Right ventricle myocardium superior (tissue), 1 donor: ENCODE measurements at regions not wholly inside any gene's neighbourhood (a gene's known extent, or its start where the extent isn't known, plus 50 kb on each side); places are given as distances from the start of the nearest gene placed in this dataset.

ENCODE experiments used
- ATAC-seq: fragments of 200-7000 bp; cut with Tn5 transposase; one replicate; pipeline ENCODE4 v1.9.1; 2020; ENCODE audit warnings: mild to moderate bottlenecking; ENCODE audit not compliant: poor library complexity
- DNase-seq: peaks from one replicate; pipeline ENCODE4 v3.0.0-alpha.2; 2020
- intact Hi-C: fragments of 100-400 bp; cut with DNase I; formaldehyde crosslinking; loops from one replicate; pipeline ENCODE4 v1.11.2; 2022
- donor health status: DM: no; HTN: yes; CAD: no; lungs with severe emphysema.

- ATAC-seq (no peak), DNase-seq (no peak)
- intact Hi-C loops: no loop called here
These were observed 534.2 kb upstream of the PLXNA2 start for GRCh38 chr1:208778417-208778816.

- intact Hi-C loops: no loop called here
- DNase-seq (no peak), ATAC-seq (no peak)
These were observed 537.3 kb upstream of the PLXNA2 start for GRCh38 chr1:208781391-208782045.

DNA sequence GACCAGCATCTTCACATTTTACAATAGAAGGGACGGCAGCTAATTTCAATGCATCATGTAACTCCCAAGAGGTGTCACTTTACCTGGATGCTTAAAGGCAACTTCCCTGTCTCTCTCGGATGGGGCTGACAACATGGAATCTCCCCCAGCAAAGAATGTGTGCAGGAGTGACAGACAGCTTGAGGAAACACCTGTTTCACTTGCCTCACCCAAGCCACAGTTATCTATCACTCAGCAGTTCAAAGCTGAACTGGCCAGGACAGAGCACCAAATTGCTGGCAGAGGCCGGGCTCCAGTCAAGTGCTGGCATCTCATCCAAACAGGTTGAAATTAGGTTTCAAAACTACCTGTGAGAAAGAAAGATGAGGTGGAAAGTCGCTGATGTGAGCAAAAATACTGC is 538.0 kb upstream of the PLXNA2 start:
- intact Hi-C loops: no loop called here
- ATAC-seq (no peak), DNase-seq (no peak)

DNA sequence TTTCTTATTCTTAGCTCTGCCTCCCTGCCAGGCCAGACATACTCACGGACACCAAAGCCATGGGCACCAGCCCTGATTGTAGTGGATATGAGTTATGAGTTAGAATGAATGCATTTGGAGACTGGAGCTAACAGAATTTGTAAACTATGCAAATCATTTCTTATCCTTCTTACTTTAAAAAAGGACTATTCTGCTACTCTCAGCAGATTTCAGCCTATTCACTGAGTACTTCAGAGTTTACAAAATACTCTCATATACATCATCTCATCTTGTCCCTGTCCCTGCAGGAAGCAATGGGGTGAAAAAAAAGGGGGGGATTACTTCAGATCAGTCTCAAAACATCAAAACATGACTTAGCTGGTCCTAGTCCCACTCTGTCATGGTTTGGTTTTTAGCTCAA is 541.4 kb upstream of the PLXNA2 start:
- ATAC-seq (no peak), DNase-seq (no peak)
- intact Hi-C loops: no loop called here

DNA sequence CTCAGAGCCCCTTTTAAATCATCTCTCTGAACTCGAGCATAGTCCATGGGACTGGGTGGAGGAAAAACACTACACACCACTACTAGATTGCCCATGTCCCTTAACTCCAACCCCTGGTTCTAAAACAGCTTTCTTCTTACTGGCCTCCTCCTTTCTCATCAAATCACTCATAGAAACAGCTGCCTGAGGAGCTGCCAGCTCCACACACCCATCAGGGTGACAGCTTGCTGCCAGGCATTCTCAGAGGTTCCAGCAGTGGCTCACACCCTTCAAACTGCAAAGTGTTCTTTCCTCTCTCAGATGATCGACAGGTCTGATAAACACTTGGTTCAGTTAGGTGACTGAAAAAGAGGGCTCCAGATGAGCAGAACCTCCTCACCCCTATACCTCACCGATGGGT is 543.0 kb upstream of the PLXNA2 start:
- no peak for ATAC-seq
- intact Hi-C loops: no loop called here
- DNase-seq: no peak

- ATAC-seq: no peak
- intact Hi-C loops: no loop called here
These were observed 543.9 kb upstream of the PLXNA2 start for GRCh38 chr1:208788013-208788540.

GRCh38 chr1:208791456-208791855 is 547.3 kb upstream of the PLXNA2 start:
- intact Hi-C loops: no loop called here
- DNase-seq: no peak
- ATAC-seq: no peak

More at GRCh38 chr1:208788013-208788540, 543.9 kb upstream of the PLXNA2 start:
- DNase-seq: no peak

- no peak for DNase-seq
- intact Hi-C loops: no loop called here
- no peak for ATAC-seq
These were observed 549.7 kb upstream of the PLXNA2 start for GRCh38 chr1:208793861-208794345.

GRCh38 chr1:208799186-208799585 is 555.0 kb upstream of the PLXNA2 start:
- DNase-seq (no peak), ATAC-seq (no peak)
- intact Hi-C loops: no loop called here

DNA sequence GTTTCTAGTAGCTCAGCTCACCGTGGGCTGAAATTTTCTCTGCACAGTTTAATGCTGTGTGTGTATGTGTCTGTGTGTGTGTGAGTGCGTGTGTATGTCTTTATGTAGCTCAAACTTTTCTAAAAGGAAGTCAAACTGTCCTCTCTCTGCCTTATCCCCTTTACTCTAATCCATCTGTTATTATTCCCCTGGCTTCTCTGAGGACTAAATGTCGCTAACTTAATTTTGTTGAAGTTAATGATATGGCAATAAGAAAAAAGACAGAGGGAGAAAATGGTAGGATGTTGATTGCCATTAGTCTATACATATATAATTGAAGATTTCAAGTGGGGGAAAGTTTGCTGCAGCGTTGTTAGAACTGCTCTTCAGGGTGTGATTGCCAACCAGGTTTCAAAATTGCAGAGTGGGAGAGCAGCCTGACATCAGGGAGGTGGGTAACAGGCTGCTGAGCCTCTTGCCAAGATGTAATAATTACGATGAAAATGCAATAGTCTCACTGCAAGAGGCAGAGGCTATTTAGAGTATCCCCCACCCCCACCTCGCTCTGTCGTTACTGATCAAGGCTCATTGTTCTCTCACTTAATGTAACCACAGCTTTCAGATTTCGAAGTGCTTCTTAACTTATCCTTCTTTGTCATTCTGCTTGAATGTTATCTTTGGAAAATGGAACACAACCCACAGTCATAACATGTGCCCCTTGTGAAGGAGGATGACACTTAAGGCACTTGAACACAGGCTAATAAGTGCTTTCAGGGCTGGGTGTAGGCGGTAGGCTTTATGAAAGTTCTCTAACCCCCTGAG is 559.0 kb upstream of the PLXNA2 start:
- DNase-seq: no peak
- ATAC-seq: no peak
- intact Hi-C loops: no loop called here

DNA sequence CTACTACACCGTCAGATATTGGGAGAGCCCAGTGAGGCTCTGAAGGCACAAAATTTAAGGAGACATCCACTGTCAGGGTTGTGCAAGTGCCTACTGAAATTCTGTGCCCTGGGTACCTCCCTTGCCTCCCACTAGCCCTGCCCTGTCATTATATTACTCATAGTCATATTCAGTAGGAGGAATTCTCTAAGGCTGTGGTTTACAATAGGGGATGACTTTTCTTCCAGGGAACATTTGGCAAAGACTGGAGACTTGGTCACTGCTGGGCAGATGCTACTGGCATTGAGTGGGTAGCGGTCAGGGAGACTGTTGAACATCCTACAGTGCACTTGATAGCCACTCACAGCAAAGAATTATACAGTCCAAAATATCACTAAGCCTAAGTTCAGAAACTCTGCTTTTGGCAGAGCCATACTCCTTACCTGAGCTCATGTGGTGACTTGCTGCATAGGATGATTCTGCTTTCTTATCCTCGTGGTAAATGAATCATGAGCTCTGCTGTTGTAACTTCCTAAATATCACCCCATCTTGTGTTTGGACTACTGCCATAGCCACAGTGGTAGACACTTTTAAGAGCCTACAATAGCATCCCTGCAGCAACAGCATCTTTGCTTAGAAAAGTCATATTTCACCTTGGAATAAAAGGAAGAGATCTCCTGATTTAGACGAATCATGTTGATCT is 563.4 kb upstream of the PLXNA2 start:
- ATAC-seq (no peak), DNase-seq (no peak)
- intact Hi-C loops: no loop called here

DNA sequence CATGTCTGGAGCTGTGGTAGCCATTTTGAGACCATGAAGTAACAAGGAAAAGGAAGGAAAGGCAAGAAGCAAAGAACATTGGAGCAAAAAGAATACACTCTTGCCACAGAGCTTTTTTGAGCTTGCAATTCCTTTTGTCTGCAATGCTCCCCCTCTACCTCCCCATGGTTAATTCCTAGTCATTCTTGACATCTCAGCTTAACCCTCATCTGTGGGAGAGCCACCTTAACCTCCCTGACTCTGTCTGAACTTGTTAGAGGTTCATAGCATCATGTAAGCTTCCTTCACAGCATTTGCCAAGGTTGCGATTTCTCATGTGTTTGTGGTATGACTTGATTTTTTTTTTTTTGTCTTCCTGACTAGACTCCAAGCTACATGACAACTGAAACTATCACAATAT is 564.1 kb upstream of the PLXNA2 start:
- intact Hi-C loops: no loop called here
- ATAC-seq (no peak), DNase-seq (no peak)

DNA sequence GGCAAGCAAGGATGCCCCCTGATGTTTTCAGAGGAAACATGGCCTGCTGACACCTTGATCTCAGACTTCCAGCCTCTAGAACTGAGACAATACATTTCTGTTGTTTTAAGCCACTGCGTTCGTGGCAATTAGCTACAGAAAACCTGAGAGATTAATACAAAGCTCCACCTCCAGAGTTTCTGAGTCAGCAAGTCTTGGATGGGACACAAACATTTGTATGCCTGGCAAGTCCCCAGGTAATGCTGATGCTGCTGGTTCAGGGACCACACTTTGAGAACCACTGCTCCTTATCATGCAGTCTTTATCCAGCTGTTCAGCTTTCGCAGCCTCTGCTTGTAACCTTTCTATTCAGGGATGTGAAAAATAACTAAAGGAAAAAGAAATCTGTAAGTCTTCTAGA is 565.7 kb upstream of the PLXNA2 start:
- intact Hi-C loops: no loop called here
- ATAC-seq (no peak), DNase-seq (no peak)

DNA sequence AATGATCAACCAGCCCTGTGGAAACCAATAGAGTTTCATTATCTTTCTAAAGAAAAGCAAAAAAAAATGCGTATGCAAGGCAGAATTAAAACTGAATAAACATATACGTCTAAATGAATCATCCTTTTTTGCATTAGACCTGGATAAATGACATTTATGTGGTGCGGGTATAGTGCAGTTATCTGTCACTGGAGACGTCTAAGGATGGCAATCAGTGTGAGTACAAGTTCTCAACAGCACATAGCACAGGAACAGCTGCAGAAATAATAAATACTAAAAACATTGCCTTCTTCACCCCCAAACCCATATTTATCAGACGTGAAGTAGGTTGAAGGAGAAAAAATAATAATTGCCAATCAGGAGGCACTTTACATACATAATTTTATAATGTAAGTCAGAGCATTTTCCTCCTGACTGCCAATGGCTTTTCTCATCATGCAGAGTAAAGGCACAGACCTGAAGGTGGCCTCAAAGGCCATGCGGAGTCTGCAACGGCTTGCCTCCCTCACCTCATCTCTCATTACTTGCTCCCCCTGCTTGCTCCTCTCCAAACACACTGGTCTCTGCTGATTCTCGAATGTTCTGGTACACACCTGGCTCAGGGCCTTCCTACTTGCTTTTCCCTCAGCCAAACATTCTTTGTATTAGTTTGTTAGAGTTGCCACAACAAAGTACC is 574.7 kb upstream of the PLXNA2 start:
- DNase-seq (no peak), ATAC-seq (no peak)
- intact Hi-C loops: no loop called here

GRCh38 chr1:208820580-208821212 is 576.5 kb upstream of the PLXNA2 start:
- DNase-seq: no peak
- ATAC-seq: no peak
- intact Hi-C loops: no loop called here

GRCh38 chr1:208821939-208822338 is 577.8 kb upstream of the PLXNA2 start:
- intact Hi-C loops: no loop called here
- ATAC-seq (no peak), DNase-seq (no peak)

DNA sequence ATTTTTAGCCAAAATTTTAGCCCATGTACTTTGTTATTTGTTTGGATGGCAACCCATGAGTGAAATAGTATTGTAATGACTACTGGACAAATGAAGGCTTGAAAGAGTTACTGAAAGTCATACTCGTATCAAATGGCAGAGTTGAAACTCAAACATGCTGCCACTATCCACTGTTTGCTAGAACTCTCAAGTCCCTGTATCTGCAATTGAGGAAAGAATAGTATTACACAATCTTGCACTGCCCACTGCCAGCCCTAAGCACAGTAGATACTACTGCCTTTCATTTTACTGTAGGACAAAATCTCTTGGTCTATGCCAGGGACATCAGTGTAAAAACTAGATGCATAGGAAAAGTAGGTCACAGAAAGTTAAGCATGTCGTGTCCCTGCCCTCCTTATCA is 581.1 kb upstream of the PLXNA2 start:
- intact Hi-C loops: no loop called here
- no peak for ATAC-seq
- no peak for DNase-seq

- DNase-seq: no peak
- ATAC-seq: no peak
- intact Hi-C loops: no loop called here
These were observed 585.4 kb upstream of the PLXNA2 start for GRCh38 chr1:208829595-208829994.
